Stimulated activated CD8-positive, alpha-beta memory T cell treated with anti-CD3 and anti-CD28 coated beads, Interleukin-12 subunit alpha, Interleukin-12 subunit beta, amount 100 ng/mL, for 1 hour (primary cell): ENCODE measurements at regions not wholly inside any gene's neighbourhood (a gene's known extent, or its start where the extent isn't known, plus 50 kb on each side); places are given as distances from the start of the nearest gene placed in this dataset.
"Not testable (repeated sequence)": the region's sequence is repeated elsewhere in the genome, so short reads cannot be mapped to it uniquely, and the experiment has no call there.

Experiments
- DNase-seq: peaks from one replicate; pipeline ENCODE4 v3.0.0-alpha.2; 2020; ENCODE audit warnings: low read depth

GRCh38 chr5:142405814-142406395, 81.1 kb upstream of the SPRY4 start:
- DNase-seq: no peak

GRCh38 chr5:142405023-142405422, 80.2 kb upstream of the SPRY4 start:
- no peak for DNase-seq

GRCh38 chr5:142404046-142404477, 79.2 kb upstream of the SPRY4 start:
- DNase-seq: no peak

GRCh38 chr5:142403583-142403982, 78.8 kb upstream of the SPRY4 start:
- DNase-seq: no peak

DNA sequence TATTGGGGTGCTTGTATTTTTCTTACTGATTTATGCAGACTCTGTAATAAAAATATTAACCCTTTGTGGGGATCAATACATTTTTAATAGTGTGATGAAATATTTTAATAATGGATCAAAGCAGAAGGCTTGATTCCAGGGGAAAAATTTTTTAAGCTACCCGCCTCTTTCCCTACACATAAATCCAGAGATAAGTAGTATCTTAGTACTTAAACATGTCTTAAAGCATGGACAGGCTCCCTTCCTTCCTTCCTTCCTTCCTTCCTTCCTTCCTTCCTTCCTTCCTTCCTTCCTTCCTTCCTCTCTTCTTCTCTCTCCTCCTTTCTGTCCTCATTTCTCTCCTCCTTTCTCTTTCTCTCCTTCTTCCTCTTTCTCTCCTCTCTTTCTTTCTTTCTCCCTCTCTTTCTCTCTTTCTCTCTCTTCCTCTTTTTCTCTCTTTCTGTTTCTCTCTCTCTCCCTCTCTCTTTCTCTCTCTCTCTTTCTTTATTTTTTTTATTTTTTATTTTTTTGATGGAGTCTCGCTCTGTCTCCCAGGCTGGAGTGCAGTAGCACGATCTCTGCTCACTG, 78.0 kb upstream of the SPRY4 start:
- DNase-seq: no peak

GRCh38 chr5:142400415-142400814, 75.6 kb upstream of the SPRY4 start:
- no peak for DNase-seq

- DNase-seq: no peak
These were observed 75.1 kb upstream of the SPRY4 start for GRCh38 chr5:142399891-142400290.

- DNase-seq: no peak
These were observed 73.9 kb upstream of the SPRY4 start for GRCh38 chr5:142398730-142399055.

- not testable (repeated sequence) for DNase-seq
These were observed 73.3 kb upstream of the SPRY4 start for GRCh38 chr5:142398011-142398729.

- no peak for DNase-seq
These were observed 72.4 kb upstream of the SPRY4 start for GRCh38 chr5:142397178-142397577.

DNA sequence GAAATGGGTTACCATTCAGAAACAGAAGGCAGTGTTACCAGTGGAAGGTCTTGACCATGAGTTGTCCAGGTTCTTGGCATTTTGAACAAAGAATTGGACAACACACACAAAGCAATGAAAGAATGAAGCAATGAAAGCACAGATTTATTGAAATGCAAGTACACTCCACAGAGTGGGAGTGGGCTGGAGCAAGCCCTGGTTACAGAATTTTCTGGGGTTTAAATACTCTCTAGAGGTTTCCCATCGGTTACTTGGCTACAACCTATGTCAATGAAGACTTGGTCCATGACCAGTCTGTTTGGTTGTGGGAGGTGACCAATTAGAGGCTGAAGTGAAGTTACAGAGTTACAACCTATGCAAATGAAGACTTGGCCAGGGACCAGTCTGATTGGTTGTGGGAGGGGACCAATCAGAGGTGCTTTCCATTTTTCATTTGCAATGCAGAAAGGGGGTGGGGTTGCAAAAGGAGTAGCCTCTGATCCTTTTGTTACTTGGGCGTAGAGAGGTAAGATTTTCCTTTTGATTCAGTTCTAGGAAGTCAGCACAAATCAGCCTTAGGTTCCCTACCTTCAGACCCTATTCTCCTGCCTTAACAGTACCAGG, 71.7 kb upstream of the SPRY4 start:
- DNase-seq: no peak

- no peak for DNase-seq
These were observed 70.5 kb upstream of the SPRY4 start for GRCh38 chr5:142395334-142395733.

DNA sequence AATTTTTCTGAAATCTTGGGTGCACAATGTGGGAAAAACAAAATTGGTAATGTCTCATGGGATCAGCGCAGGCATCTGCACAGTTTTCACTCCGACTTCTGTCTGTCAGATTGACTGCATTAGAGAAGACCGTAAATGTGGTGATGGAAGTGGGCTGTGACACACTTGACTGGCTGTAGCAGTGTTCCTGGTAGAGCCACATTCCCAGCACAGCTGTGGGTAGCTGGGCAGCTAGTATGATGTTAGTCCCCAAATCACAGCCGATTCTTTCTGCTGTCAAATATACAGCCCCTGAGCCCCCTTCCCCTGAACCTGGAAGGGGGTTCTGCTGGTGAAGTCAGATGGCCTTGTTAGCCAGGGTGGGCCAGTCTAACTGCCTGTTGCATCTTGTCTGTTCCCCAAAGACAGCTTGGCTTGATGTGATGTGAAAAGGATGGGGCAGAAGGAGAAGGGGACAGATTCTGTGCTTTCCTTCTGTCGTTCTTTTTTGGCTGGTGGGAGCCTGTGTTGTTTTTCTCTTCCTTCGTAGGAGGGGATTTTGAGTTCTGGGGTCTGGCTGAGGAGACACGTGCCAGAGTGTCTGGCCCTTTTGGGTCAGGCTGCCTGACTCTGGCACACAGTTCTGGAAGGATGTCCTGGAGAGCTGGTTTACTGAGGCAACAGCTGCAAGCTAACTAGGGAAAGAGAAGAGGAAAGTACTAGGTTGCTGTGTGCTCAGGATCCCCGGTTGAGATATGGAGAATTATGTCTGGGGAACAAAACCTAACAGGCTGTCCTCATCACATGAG, 66.4 kb upstream of the SPRY4 start:
- no peak for DNase-seq

DNA sequence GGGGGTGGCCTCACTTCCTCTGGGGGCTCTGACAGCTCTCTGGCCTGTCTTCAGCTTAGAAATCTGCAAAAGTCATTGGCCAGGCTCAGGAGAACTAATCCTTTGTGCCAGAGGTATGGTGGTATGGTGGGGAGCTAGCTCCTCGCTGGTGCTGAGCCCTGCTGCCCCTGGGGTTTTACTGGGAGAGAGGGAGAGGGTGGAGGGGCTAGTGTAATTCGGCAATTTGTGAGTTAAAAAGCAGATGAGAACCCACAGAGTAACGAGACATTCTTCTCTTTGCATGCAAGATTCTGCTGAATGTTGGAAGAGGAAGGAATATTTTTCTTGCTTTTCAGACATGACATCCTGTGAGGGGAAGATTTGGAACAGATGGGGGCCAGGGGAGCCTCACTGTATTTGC, 65.5 kb upstream of the SPRY4 start:
- no peak for DNase-seq

DNA sequence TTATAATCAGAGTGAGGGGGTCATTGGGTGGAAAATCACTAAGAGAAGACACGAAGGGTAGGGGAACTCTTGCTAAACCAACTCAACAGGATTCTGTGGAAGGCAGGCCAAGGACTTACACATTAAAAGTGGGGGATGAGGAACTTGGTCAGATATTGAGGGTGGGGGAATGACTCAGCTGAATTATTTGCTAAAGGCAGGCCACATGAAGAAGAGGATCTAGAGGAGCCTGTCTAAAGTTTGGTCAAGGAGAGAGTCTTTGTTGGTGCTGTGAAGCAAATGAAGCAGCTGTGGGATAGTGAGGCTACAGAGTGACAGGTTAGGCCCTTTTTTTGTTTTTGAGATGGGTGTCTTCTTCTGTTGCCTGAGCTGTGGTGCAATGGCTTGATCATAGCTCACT, 63.9 kb upstream of the SPRY4 start:
- no peak for DNase-seq

DNA sequence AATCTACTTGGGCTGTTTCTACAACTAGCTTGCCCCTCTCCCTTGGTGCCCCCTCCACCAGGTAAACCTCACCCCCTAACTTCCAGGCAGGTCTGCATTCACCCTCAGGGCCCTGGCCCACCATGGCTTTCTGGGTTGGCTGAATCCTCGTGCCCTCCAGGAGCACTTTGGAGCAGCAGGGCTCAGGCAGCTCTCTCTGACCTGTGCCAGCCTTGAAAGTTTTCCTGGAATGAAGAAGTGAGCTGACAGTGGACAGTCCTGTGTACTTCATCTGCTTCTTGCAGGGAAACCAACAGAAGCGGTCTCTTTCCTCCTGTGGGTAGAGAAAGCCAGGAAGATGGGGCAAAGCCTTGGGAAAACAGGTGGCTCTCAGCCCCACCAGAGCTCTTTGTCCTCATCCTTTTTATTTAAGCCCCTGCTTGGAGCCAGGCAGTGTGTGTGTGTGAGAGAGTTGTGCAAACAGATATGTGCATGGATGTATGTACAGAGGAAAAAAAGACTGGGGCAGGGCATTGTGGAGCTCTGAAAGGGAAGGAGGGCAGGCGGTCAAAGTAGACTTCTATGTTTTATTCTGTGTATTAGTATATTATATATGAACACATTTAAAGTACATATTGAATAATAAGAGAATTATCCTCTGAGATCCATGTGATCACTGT, 62.3 kb upstream of the SPRY4 start:
- DNase-seq: no peak

GRCh38 chr5:142386137-142387023, 61.6 kb upstream of the SPRY4 start:
- DNase-seq: no peak

GRCh38 chr5:142385194-142385593, 60.4 kb upstream of the SPRY4 start:
- no peak for DNase-seq

- DNase-seq: no peak
These were observed 59.2 kb upstream of the SPRY4 start for GRCh38 chr5:142384014-142384413.

DNA sequence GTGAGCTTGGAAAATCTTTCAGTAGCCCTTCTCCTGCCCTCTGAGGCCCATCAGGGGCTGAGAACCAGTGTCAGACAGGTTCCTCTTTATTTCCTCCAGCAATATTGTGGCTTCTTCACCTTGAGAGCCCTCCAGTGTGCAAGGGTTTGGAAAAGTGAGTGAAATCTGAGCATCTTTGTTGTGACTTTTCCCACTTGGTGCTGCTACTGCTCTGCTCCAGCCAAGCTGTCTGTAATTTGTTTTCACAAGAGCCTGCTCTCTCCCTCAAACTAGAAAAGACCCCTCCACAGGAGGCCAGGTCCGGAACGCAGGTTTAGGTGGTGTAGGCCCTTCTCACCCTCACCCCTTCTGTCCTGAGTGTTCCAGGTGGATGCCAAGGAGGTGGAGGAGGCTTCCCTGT, 57.4 kb upstream of the SPRY4 start:
- no peak for DNase-seq
